ENCODE measurements at regions not wholly inside any gene's neighbourhood (a gene's known extent, or its start where the extent isn't known, plus 50 kb on each side); places are given as distances from the start of the nearest gene placed in this dataset.

- DNase-seq (ENCODE audit: low read depth), result no peak
Measured at GRCh38 chr11:122176651-122177050, 60.6 kb upstream of the BLID start.

- no peak for DNase-seq (ENCODE audit: low read depth)
Measured at GRCh38 chr11:122175306-122175705, 59.3 kb upstream of the BLID start.

GRCh38 chr11:122173587-122173986, 57.6 kb upstream of the BLID start:
- peak; percentile 61 for DNase-seq (ENCODE audit: low read depth)

GRCh38 chr11:122173074-122173450, 57.0 kb upstream of the BLID start:
- no peak for DNase-seq (ENCODE audit: low read depth)

- DNase-seq (ENCODE audit: low read depth), result no peak
Measured at GRCh38 chr11:122172352-122173073, 56.5 kb upstream of the BLID start.

GRCh38 chr11:122170815-122171475, 54.9 kb upstream of the BLID start:
- peak; percentile 94 for DNase-seq (ENCODE audit: low read depth)

GRCh38 chr11:122168218-122168617, 52.2 kb upstream of the BLID start:
- no peak for DNase-seq (ENCODE audit: low read depth)

GRCh38 chr11:122167100-122167499, 51.1 kb upstream of the BLID start:
- peak; percentile 82 for DNase-seq (ENCODE audit: low read depth)

- no peak for DNase-seq (ENCODE audit: low read depth)
Measured at GRCh38 chr11:122165607-122166371, 49.8 kb upstream of the BLID start.

Measured in RPMI7951 (cell line).